Keratinocyte (primary cell): ENCODE measurements at regions not wholly inside any gene's neighbourhood (a gene's known extent, or its start where the extent isn't known, plus 50 kb on each side); places are given as distances from the start of the nearest gene placed in this dataset.

Experiments
- EZH2 ChIP-seq: IDR thresholded peaks from one replicate; pipeline ENCODE4 v1.6.1; 2012; ENCODE audit warnings: inconsistent platforms, mild to moderate bottlenecking, low read length, moderate library complexity
- TF ChIP-seq, protein P1 (sequence below), 3 experiments: IDR thresholded peaks in 1 of 3; conservative IDR thresholded peaks in 1 of 3; optimal IDR thresholded peaks in 1 of 3; 2 replicates in 2 of 3; 3 replicates in 1 of 3; pipeline versions ENCODE3 to v1.5.1; 2011; ENCODE audit warnings: low read length in 3 of 3, mild to moderate bottlenecking in 3 of 3, moderate library complexity in 2 of 3, control low read depth in 1 of 3, inconsistent platforms in 1 of 3; ENCODE audit not compliant: insufficient read depth in 2 of 3; ENCODE audit errors: extremely low read depth in 1 of 3

DNA sequence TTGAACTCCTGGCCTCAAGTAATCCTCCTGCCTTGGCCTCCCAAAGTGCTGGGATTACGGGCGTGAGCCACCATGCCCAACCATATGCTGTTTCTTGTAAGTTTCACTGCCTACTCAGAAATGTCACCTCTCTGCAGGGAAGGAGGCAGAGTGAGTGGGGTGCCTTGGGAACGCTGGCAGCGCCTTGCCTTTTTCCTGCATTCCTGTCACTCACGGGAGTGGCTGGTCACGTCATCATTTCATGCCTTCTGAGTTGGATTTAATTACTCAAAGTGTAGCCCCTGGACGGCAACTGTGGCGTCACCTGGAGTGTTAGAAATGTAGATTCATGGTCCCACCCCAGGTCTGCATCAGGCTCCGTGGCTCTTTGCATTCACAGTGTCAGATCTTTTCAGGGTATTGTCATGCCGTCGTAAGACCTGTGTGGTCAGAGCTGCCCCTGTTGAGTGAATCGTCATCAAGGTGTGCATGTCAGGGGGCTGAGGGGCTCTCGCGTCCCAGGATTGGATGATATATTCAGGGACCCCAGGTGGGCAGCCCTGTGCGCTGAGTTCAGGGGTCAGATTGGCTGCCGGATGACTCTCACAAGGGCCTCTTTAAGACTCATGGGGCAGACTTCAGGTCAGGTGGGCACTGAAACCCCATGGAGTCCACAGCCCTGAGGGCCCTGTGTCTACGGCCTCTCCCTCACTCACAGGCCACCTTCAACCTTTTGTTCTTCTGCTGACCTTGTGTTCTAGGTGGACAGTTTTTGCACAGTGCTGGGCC is 65.9 kb upstream of the KLHL25 start:
- TF ChIP-seq, protein P1, sequence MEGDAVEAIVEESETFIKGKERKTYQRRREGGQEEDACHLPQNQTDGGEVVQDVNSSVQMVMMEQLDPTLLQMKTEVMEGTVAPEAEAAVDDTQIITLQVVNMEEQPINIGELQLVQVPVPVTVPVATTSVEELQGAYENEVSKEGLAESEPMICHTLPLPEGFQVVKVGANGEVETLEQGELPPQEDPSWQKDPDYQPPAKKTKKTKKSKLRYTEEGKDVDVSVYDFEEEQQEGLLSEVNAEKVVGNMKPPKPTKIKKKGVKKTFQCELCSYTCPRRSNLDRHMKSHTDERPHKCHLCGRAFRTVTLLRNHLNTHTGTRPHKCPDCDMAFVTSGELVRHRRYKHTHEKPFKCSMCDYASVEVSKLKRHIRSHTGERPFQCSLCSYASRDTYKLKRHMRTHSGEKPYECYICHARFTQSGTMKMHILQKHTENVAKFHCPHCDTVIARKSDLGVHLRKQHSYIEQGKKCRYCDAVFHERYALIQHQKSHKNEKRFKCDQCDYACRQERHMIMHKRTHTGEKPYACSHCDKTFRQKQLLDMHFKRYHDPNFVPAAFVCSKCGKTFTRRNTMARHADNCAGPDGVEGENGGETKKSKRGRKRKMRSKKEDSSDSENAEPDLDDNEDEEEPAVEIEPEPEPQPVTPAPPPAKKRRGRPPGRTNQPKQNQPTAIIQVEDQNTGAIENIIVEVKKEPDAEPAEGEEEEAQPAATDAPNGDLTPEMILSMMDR (optimal IDR thresholded peaks at IDR 0.05 in 1 of 3, IDR thresholded peaks at IDR 0.05 in 1 of 3, conservative IDR thresholded peaks at IDR 0.05 in 1 of 3; ENCODE audit: extremely low read depth in 1 of 3, insufficient read depth in 2 of 3, low read length in 3 of 3): no peak
- TF ChIP-seq EZH2: no peak
